GM21381 (cell line): ENCODE measurements at regions not wholly inside any gene's neighbourhood (a gene's known extent, or its start where the extent isn't known, plus 50 kb on each side); places are given as distances from the start of the nearest gene placed in this dataset.

Experiments used
- ATAC-seq: cut with Tn5 transposase; IDR thresholded peaks from one replicate; pipeline ENCODE4 v1.9.1; 2021; ENCODE audit warnings: mild to moderate bottlenecking, moderate library complexity; ENCODE audit not compliant: unreplicated experiment

GRCh38 chr20:17795003-17795402 is 95.2 kb downstream of the BANF2 start:
- ATAC-seq = no peak

DNA sequence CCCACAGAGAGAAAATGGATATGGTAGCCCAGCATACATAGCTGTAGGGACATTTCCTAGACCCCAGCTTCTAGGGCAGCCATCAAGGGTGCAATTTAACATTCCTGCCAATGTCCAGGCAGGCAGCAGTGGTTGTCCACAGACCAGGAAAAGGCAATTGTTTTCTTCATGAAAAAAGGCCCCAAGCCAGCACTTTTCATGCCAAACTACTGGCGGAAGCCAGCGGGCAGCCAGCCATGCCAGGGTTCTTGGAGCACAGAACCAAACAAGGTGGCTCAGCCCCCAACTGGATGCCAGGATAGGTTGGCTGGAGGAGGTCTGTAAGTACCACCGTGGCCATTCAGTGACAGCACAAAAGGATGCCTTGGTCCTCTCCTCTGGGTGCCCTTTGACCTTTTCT is 94.6 kb downstream of the BANF2 start:
- no peak for ATAC-seq

- no peak for ATAC-seq
Observed at GRCh38 chr20:17793986-17794385, 94.2 kb downstream of the BANF2 start.

DNA sequence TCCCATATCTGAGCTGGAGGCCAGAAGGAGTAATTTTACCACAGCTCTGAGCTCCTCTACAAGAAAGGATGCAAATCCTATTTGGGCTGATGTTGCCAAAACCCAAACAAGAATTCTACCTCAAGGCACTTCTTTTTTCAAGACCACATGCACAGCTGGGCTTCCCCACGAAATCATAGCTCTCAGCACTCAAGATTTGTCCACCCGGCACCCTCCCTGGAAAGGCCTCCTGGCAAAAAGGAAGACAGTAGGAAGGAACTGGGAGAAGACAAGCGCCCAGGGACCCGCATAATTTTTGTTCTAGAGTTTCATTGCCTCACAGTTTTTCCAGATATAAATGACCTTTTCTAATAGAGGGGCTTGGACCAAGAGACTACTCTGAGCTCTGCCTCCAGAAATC is 90.5 kb downstream of the BANF2 start:
- ATAC-seq = no peak

DNA sequence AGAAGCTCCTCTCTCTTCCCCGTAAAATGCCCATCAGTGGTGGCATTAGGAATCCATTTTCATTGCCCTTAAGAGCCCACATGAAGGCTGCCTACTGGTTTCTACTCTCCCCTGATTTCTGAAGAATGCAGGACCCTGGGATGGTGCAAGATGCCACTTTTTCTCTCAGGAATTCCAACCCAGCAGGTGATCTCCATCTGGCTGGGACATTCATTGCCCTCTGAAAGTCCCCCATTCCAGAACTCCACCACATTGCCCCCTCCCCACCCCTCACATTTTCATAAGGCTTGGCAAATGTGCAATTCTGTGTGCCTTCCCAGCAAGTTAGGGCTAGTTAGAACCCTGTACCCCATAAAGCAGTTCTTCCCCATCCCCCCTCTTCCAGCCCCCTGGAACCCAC is 88.0 kb downstream of the BANF2 start:
- ATAC-seq = no peak

GRCh38 chr20:17786221-17786718 is 86.5 kb downstream of the BANF2 start:
- no peak for ATAC-seq
